SK-N-SH treated with all-trans-retinoic acid at 6 μM for 48 hours (cell line): ENCODE measurements at regions not wholly inside any gene's neighbourhood (a gene's known extent, or its start where the extent isn't known, plus 50 kb on each side); places are given as distances from the start of the nearest gene placed in this dataset.

ENCODE experiments used
- ATAC-seq: fragments of 200-7000 bp; cut with Tn5 transposase; 3 replicates; pipeline ENCODE4 v1.9.1; 2020; ENCODE audit warnings: mild to moderate bottlenecking, moderate library complexity
- ARNTL ChIP-seq: fragments of 450-650 bp; formaldehyde crosslinking; IDR thresholded peaks from 2 replicates; pipeline ENCODE4 v1.5.0; 2020; ENCODE audit warnings: low read depth, mild to moderate bottlenecking, moderate library complexity, borderline replicate concordance
- BACH2 ChIP-seq: fragments of 250-450 bp; sonication (Bioruptor Pico); IDR thresholded peaks from 2 replicates; pipeline ENCODE4 v1.9.0; 2021; ENCODE audit warnings: mild to moderate bottlenecking, borderline replicate concordance
- CREB5 ChIP-seq: fragments of 250-450 bp; sonication (Bioruptor Pico); IDR thresholded peaks from 2 replicates; pipeline ENCODE4 v1.5.1; 2020; ENCODE audit warnings: low read depth, mild to moderate bottlenecking, moderate library complexity
- CSDC2 ChIP-seq: fragments of 250-450 bp; sonication (Bioruptor Pico); IDR thresholded peaks from 2 replicates; pipeline ENCODE4 v1.5.0; 2020; ENCODE audit warnings: mild to moderate bottlenecking, moderate library complexity
- ESRRG ChIP-seq: fragments of 250-450 bp; sonication (Bioruptor Pico); IDR thresholded peaks from 2 replicates; pipeline ENCODE4 v1.6.1; 2021; ENCODE audit warnings: mild to moderate bottlenecking
- GLIS3 ChIP-seq: fragments of 250-450 bp; sonication (Bioruptor Pico); IDR thresholded peaks from 2 replicates; pipeline ENCODE4 v1.5.0; 2020; ENCODE audit warnings: mild to moderate bottlenecking, moderate library complexity
- ISL1 ChIP-seq: fragments of 250-450 bp; sonication (Bioruptor Pico); IDR thresholded peaks from 2 replicates; pipeline ENCODE4 v2.1.2; 2022; ENCODE audit warnings: mild to moderate bottlenecking, moderate library complexity
- OSR1 ChIP-seq: fragments of 250-450 bp; sonication (Bioruptor Pico); IDR thresholded peaks from 2 replicates; pipeline ENCODE4 v1.8.0; 2022; ENCODE audit warnings: moderate library complexity, mild to moderate bottlenecking, inconsistent platforms
- PPARA ChIP-seq: fragments of 250-450 bp; sonication (Bioruptor Pico); IDR thresholded peaks from 2 replicates; pipeline ENCODE4 v1.5.0; 2020; ENCODE audit warnings: mild to moderate bottlenecking, borderline replicate concordance
- SNAI2 ChIP-seq: fragments of 250-450 bp; sonication (Bioruptor Pico); IDR thresholded peaks from 2 replicates; pipeline ENCODE4 v1.5.0; 2020; ENCODE audit warnings: mild to moderate bottlenecking, moderate library complexity
- TCF4 ChIP-seq: fragments of 250-450 bp; sonication (Bioruptor Pico); IDR thresholded peaks from 2 replicates; pipeline ENCODE4 v1.8.0; 2021; ENCODE audit warnings: mild to moderate bottlenecking, moderate library complexity, borderline replicate concordance
- TOX ChIP-seq: fragments of 250-450 bp; sonication (Bioruptor Pico); IDR thresholded peaks from 2 replicates; pipeline ENCODE4 v1.8.0; 2021; ENCODE audit warnings: mild to moderate bottlenecking, moderate library complexity, borderline replicate concordance
- ZC3H10 ChIP-seq: fragments of 250-450 bp; sonication (Bioruptor Pico); IDR thresholded peaks from 2 replicates; pipeline ENCODE4 v1.5.1; 2021; ENCODE audit warnings: mild to moderate bottlenecking, moderate library complexity
- ZFP3 ChIP-seq: fragments of 250-450 bp; sonication (Bioruptor Pico); IDR thresholded peaks from 2 replicates; pipeline ENCODE4 v1.5.0; 2020; ENCODE audit warnings: mild to moderate bottlenecking, moderate library complexity
- ZFP30 ChIP-seq: fragments of 450-650 bp; formaldehyde crosslinking; IDR thresholded peaks from 2 replicates; pipeline ENCODE4 v1.5.0; 2022; ENCODE audit warnings: mild to moderate bottlenecking, moderate library complexity
- ZNF565 ChIP-seq: fragments of 450-650 bp; formaldehyde crosslinking; conservative IDR thresholded peaks from 2 replicates; pipeline ENCODE4 v1.5.0; 2020; ENCODE audit warnings: low read depth, mild to moderate bottlenecking, moderate library complexity
- ZNF70 ChIP-seq: fragments of 450-650 bp; formaldehyde crosslinking; IDR thresholded peaks from 2 replicates; pipeline ENCODE4 v1.5.0; 2020; ENCODE audit warnings: mild to moderate bottlenecking, moderate library complexity
- ZNF8 ChIP-seq: fragments of 450-650 bp; formaldehyde crosslinking; IDR thresholded peaks from 2 replicates; pipeline ENCODE4 v1.5.0; 2020; ENCODE audit warnings: mild to moderate bottlenecking, moderate library complexity
- TF ChIP-seq, protein P1 (sequence below): fragments of 250-450 bp; sonication (Bioruptor Pico); IDR thresholded peaks from 2 replicates; pipeline ENCODE4 v1.8.0; 2020; ENCODE audit warnings: mild to moderate bottlenecking, moderate library complexity, borderline replicate concordance
- TF ChIP-seq, protein P2 (sequence below): fragments of 250-450 bp; sonication (Bioruptor Pico); IDR thresholded peaks from 2 replicates; pipeline ENCODE4 v1.5.1; 2021; ENCODE audit warnings: mild to moderate bottlenecking, moderate library complexity
- TF ChIP-seq, protein P3 (sequence below): fragments of 250-450 bp; sonication (Bioruptor Pico); IDR thresholded peaks from 2 replicates; pipeline ENCODE4 v1.5.0; 2020; ENCODE audit warnings: mild to moderate bottlenecking, moderate library complexity
- TF ChIP-seq, protein P4 (sequence below): fragments of 250-450 bp; sonication (Bioruptor Pico); IDR thresholded peaks from 2 replicates; pipeline ENCODE4 v1.8.0; 2021; ENCODE audit warnings: low read depth, mild to moderate bottlenecking, moderate library complexity, borderline replicate concordance

DNA sequence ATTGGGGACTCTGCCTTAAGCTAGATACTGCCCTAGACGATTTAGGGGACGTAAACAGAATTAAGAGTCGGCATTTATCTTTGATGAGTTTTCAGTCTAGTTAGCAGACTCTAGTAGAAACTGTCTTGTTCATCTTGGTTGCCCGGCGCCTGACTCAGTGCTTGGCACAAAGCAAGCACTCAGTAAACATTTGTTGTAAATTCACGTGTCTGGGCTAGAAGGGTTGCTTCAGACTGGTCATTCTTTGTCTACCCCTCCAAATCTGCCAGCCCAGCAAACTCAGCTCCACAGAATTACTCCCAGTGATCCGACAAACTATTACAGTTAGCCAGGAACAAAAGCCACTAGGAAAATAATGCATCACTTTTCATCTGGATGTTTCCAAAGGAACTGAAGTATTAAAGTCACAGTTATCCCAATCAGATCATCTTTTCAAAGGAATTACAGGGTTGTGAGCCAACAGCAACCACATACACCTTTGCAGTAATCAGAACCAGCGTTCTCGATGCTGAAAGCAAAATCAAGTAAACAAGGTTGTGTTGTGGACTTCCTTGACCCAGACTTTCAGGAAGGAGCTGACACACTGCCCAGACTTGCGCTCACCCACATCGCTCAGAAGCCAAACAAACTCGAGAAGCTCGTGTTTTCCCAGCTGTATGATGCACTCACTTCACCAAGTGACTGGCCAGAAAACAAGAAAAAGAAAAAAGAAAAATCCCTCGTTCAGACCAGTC, 66.5 kb upstream of the GADD45A start:
- no peak; the same call in 2 of the 3 replicates for ATAC-seq
- TF ChIP-seq, protein P1, sequence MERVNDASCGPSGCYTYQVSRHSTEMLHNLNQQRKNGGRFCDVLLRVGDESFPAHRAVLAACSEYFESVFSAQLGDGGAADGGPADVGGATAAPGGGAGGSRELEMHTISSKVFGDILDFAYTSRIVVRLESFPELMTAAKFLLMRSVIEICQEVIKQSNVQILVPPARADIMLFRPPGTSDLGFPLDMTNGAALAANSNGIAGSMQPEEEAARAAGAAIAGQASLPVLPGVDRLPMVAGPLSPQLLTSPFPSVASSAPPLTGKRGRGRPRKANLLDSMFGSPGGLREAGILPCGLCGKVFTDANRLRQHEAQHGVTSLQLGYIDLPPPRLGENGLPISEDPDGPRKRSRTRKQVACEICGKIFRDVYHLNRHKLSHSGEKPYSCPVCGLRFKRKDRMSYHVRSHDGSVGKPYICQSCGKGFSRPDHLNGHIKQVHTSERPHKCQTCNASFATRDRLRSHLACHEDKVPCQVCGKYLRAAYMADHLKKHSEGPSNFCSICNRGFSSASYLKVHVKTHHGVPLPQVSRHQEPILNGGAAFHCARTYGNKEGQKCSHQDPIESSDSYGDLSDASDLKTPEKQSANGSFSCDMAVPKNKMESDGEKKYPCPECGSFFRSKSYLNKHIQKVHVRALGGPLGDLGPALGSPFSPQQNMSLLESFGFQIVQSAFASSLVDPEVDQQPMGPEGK (CRISPR knock-in tag): no peak
- TF ChIP-seq, protein P2, sequence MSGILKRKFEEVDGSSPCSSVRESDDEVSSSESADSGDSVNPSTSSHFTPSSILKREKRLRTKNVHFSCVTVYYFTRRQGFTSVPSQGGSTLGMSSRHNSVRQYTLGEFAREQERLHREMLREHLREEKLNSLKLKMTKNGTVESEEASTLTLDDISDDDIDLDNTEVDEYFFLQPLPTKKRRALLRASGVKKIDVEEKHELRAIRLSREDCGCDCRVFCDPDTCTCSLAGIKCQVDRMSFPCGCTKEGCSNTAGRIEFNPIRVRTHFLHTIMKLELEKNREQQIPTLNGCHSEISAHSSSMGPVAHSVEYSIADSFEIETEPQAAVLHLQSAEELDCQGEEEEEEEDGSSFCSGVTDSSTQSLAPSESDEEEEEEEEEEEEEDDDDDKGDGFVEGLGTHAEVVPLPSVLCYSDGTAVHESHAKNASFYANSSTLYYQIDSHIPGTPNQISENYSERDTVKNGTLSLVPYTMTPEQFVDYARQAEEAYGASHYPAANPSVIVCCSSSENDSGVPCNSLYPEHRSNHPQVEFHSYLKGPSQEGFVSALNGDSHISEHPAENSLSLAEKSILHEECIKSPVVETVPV: no peak
- TF ChIP-seq TCF4 (no peak), ZNF565 (CRISPR knock-in tag) (no peak), PPARA (CRISPR knock-in tag) (no peak), TOX (CRISPR knock-in tag) (no peak), ARNTL (CRISPR knock-in tag) (no peak), ESRRG (CRISPR knock-in tag) (no peak), ZFP30 (no peak), ZNF8 (no peak), CSDC2 (no peak), CREB5 (CRISPR knock-in tag) (no peak), BACH2 (CRISPR knock-in tag) (no peak), SNAI2 (no peak)

DNA sequence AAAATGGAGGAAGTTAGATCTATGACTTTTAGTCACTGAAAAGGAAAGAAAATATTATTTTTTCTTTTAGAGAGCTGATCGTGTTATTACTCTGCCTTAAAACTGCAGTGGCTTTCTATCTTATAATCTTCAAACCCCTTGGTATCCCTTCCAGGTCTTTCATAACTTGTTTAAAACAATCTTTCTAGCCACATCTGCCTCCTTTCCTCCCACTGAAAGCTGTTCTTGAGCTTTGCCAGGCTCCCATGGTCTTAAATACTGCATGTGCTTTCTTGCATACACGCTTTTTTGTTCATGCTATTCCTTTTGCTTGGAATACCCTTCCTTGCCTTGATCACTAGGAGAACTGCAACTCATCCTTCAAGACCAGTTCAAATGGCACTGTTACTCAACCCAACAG, 65.9 kb upstream of the GADD45A start:
- TF ChIP-seq ZNF8: no peak
- TF ChIP-seq, protein P1 (CRISPR knock-in tag): no peak
- no peak for TF ChIP-seq PPARA (CRISPR knock-in tag)
- no peak for TF ChIP-seq ARNTL (CRISPR knock-in tag)
- no peak for TF ChIP-seq ZFP3 (CRISPR knock-in tag)
- TF ChIP-seq, protein P3, sequence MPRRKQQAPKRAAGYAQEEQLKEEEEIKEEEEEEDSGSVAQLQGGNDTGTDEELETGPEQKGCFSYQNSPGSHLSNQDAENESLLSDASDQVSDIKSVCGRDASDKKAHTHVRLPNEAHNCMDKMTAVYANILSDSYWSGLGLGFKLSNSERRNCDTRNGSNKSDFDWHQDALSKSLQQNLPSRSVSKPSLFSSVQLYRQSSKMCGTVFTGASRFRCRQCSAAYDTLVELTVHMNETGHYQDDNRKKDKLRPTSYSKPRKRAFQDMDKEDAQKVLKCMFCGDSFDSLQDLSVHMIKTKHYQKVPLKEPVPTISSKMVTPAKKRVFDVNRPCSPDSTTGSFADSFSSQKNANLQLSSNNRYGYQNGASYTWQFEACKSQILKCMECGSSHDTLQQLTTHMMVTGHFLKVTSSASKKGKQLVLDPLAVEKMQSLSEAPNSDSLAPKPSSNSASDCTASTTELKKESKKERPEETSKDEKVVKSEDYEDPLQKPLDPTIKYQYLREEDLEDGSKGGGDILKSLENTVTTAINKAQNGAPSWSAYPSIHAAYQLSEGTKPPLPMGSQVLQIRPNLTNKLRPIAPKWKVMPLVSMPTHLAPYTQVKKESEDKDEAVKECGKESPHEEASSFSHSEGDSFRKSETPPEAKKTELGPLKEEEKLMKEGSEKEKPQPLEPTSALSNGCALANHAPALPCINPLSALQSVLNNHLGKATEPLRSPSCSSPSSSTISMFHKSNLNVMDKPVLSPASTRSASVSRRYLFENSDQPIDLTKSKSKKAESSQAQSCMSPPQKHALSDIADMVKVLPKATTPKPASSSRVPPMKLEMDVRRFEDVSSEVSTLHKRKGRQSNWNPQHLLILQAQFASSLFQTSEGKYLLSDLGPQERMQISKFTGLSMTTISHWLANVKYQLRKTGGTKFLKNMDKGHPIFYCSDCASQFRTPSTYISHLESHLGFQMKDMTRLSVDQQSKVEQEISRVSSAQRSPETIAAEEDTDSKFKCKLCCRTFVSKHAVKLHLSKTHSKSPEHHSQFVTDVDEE: no peak
- no peak for TF ChIP-seq OSR1
- TF ChIP-seq ZNF70 (CRISPR knock-in tag): no peak
- TF ChIP-seq ESRRG (CRISPR knock-in tag): no peak
- TF ChIP-seq, all 23 proteins: peak for 0
- ATAC-seq: no peak

DNA sequence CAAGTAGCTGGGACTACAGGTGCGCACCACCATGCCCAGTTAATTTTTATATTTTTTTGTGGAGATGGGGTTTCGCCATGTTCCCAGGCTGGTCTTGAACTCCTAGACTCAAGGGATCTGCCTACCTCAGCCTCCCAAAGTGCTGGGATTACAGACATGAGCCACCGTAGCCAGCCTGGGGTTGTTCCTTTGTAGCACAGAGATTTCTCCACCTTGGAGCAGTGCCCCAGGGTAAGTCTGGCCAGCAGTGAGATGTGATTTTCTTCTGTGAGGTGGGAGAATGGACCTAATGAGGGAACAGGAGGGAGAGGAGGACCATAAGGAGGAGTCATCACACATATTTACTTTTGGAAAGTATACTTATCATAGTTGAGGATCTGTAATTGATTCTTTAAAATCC, 61.1 kb upstream of the GADD45A start:
- TF ChIP-seq BACH2 (CRISPR knock-in tag) (no peak), PPARA (CRISPR knock-in tag) (no peak), ZFP30 (no peak), CREB5 (CRISPR knock-in tag) (no peak), ARNTL (CRISPR knock-in tag) (no peak), ZC3H10 (CRISPR knock-in tag) (no peak), ESRRG (CRISPR knock-in tag) (no peak), SNAI2 (no peak), ZNF565 (CRISPR knock-in tag) (no peak), ISL1 (no peak), GLIS3 (CRISPR knock-in tag) (no peak)
- TF ChIP-seq, protein P2: no peak
- TF ChIP-seq, protein P4, sequence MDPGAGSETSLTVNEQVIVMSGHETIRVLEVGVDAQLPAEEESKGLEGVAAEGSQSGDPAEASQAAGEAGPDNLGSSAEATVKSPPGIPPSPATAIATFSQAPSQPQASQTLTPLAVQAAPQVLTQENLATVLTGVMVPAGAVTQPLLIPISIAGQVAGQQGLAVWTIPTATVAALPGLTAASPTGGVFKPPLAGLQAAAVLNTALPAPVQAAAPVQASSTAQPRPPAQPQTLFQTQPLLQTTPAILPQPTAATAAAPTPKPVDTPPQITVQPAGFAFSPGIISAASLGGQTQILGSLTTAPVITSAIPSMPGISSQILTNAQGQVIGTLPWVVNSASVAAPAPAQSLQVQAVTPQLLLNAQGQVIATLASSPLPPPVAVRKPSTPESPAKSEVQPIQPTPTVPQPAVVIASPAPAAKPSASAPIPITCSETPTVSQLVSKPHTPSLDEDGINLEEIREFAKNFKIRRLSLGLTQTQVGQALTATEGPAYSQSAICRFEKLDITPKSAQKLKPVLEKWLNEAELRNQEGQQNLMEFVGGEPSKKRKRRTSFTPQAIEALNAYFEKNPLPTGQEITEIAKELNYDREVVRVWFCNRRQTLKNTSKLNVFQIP (CRISPR knock-in tag): no peak
- ATAC-seq: no peak
